NOMO-1 (cell line): ENCODE measurements at regions not wholly inside any gene's neighbourhood (a gene's known extent, or its start where the extent isn't known, plus 50 kb on each side); places are given as distances from the start of the nearest gene placed in this dataset.

ENCODE experiments used
- DNase-seq, 2 experiments: peaks; one replicate each; lab custom pipeline; 2025; ENCODE audit not compliant: unreplicated experiment in 2 of 2; lab: John Stamatoyannopoulos, UW

- no peak for DNase-seq
Measured at GRCh38 chr14:51442513-51443175, 202.6 kb downstream of the TMX1 start.

GRCh38 chr14:51443195-51444018, 203.4 kb downstream of the TMX1 start:
- no peak for DNase-seq

GRCh38 chr14:51444353-51445000, 204.4 kb downstream of the TMX1 start:
- no peak for DNase-seq

GRCh38 chr14:51445001-51445390, 204.9 kb downstream of the TMX1 start:
- no peak for DNase-seq

GRCh38 chr14:51446771-51447170, 204.9 kb upstream of the FRMD6 start:
- DNase-seq, result no peak

GRCh38 chr14:51447411-51447810, 204.3 kb upstream of the FRMD6 start:
- DNase-seq, result no peak

GRCh38 chr14:51448831-51449670, 202.7 kb upstream of the FRMD6 start:
- no peak for DNase-seq

GRCh38 chr14:51449681-51450080, 202.0 kb upstream of the FRMD6 start:
- DNase-seq, result no peak

- DNase-seq, result no peak
Measured at GRCh38 chr14:51451561-51451960, 200.1 kb upstream of the FRMD6 start.

- no peak for DNase-seq
Measured at GRCh38 chr14:51453869-51454268, 197.8 kb upstream of the FRMD6 start.

GRCh38 chr14:51454351-51454750, 197.4 kb upstream of the FRMD6 start:
- no peak for DNase-seq

- no peak for DNase-seq
Measured at GRCh38 chr14:51455041-51455835, 196.5 kb upstream of the FRMD6 start.

GRCh38 chr14:51457843-51458562, 193.7 kb upstream of the FRMD6 start:
- DNase-seq, result no peak

- DNase-seq, result no peak
Measured at GRCh38 chr14:51458563-51458955, 193.2 kb upstream of the FRMD6 start.

GRCh38 chr14:51460011-51460410, 191.7 kb upstream of the FRMD6 start:
- no peak for DNase-seq

GRCh38 chr14:51462182-51462581, 189.5 kb upstream of the FRMD6 start:
- DNase-seq, result no peak

- no peak for DNase-seq
Measured at GRCh38 chr14:51462706-51463105, 189.0 kb upstream of the FRMD6 start.

GRCh38 chr14:51463461-51463860, 188.2 kb upstream of the FRMD6 start:
- DNase-seq, result no peak

- DNase-seq, result no peak
Measured at GRCh38 chr14:51464411-51464810, 187.3 kb upstream of the FRMD6 start.
